ENCODE measurements at regions not wholly inside any gene's neighbourhood (a gene's known extent, or its start where the extent isn't known, plus 50 kb on each side); places are given as distances from the start of the nearest gene placed in this dataset.

DNA sequence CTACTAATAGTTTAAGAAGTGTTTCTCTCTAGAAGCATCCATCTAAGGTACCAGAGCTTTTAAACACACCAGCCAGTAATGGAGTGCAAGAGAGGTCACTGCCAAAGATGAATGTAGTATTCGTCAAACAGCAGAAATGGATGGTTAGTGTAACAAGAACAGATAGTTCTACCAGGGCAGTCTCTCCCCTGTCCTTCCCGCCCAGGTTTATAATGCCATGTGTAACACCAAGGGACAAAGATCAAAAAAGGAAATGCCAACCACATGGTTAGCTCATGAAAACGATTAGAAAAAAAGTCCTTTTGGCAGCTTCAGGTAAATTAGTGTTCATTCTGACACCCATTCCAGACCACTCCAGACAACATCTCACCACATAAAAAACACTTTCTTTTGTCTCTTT is 100.9 kb downstream of the RPS29 start:
- TF ChIP-seq, protein P1, sequence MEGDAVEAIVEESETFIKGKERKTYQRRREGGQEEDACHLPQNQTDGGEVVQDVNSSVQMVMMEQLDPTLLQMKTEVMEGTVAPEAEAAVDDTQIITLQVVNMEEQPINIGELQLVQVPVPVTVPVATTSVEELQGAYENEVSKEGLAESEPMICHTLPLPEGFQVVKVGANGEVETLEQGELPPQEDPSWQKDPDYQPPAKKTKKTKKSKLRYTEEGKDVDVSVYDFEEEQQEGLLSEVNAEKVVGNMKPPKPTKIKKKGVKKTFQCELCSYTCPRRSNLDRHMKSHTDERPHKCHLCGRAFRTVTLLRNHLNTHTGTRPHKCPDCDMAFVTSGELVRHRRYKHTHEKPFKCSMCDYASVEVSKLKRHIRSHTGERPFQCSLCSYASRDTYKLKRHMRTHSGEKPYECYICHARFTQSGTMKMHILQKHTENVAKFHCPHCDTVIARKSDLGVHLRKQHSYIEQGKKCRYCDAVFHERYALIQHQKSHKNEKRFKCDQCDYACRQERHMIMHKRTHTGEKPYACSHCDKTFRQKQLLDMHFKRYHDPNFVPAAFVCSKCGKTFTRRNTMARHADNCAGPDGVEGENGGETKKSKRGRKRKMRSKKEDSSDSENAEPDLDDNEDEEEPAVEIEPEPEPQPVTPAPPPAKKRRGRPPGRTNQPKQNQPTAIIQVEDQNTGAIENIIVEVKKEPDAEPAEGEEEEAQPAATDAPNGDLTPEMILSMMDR (IDR thresholded peaks at IDR 0.05): no peak
- no peak for TF ChIP-seq POLR2A (IDR thresholded peaks at IDR 0.05)

All from adrenal gland (tissue), 5 donors.